Adrenal gland (tissue), 9 donors: ENCODE measurements at regions not wholly inside any gene's neighbourhood (a gene's known extent, or its start where the extent isn't known, plus 50 kb on each side); places are given as distances from the start of the nearest gene placed in this dataset.

Experiments used
- DNase-seq, 7 donors: peaks; one replicate each; pipeline ENCODE4 v3.0.0-alpha.2; 2019 to 2020
- H3K27ac ChIP-seq, 5 donors: fragments of 200-600 bp; sonication (generic) in 4 of 5; 1 replicate in 3 of 5; 2 replicates in 2 of 5; pipeline versions ENCODE4 v1.5.1 to v1.8.0; 2016 to 2020; ENCODE audit warnings: mild to moderate bottlenecking in 1 of 5
- H3K27me3 ChIP-seq: fragments of 200-600 bp; 2 replicates; pipeline ENCODE4 v1.8.0; 2021
- H3K36me3 ChIP-seq, 2 donors: fragments of 200-600 bp; replicated peaks in 1 of 2; 1 replicate in 1 of 2; 2 replicates in 1 of 2; pipeline versions ENCODE4 v1.5.1 to v1.8.0; 2018 to 2022
- H3K4me1 ChIP-seq, 2 donors: fragments of 200-600 bp; replicated peaks in 1 of 2; 1 replicate in 1 of 2; 2 replicates in 1 of 2; pipeline versions ENCODE4 v1.5.1 to v1.8.0; 2018 to 2021
- H3K4me3 ChIP-seq, 4 donors: fragments of 200-600 bp; sonication (generic) in 3 of 4; one replicate each; pipeline ENCODE4 v1.5.1; 2016 to 2018
- H3K9me3 ChIP-seq, 3 donors: fragments of 200-600 bp; sonication (generic) in 1 of 3; replicated peaks in 1 of 3; 1 replicate in 2 of 3; 2 replicates in 1 of 3; pipeline versions ENCODE4 v1.5.1 to v1.8.0; 2016 to 2021
- CTCF ChIP-seq, 6 experiments: fragments of 450-650 bp in 4 of 6; fragments of 200-600 bp in 2 of 6; sonication (generic) in 1 of 6; IDR thresholded peaks; 1 replicate in 5 of 6; 2 replicates in 1 of 6; pipeline versions ENCODE4 v1.5.1 to v1.8.0; 2016 to 2021; ENCODE audit warnings: antibody characterized with exemption in 6 of 6, mild to moderate bottlenecking in 2 of 6, moderate library complexity in 1 of 6
- POLR2A ChIP-seq, 2 donors: fragments of 450-650 bp; IDR thresholded peaks; one replicate each; pipeline ENCODE4 v1.6.1; 2017; ENCODE audit warnings: antibody characterized with exemption in 2 of 2, mild to moderate bottlenecking in 2 of 2, moderate library complexity in 1 of 2
- WGBS, 4 donors: extraction: QIAGEN DNeasy Blood & Tissue Kit in 2 of 4; methylation state at CpG; one replicate each; pipeline versions ENCODE4 v1.1.5 to v1.1.7; 2013 to 2017; 5-methylcytosine and 5-hydroxymethylcytosine counted together
- intact Hi-C, 2 donors: fragments of 100-400 bp; cut with DNase I; formaldehyde crosslinking; loops; one replicate each; pipeline versions ENCODE4 v1.14.1 to v1.15.0; 2022 to 2023
- donor health status: healthy with polysubstance abuse.
- donor health status: Bipolar disorder and iron deficiency.
- donor health status: DM: yes; HTN: yes; CAD: no.
- donor health status: DM: no; HTN: no; CAD: no.
- donor health status: DM: no; HTN: no; CAD: no.

GRCh38 chr2:53095664-53096063, 671.9 kb upstream of the CHAC2 start:
- Histone ChIP-seq H3K36me3 (no peaks in the 10 kb centered on the region), H3K9me3 (no peaks in the 10 kb centered on the region), H3K4me1 (no peaks in the 10 kb centered on the region), H3K4me3 (no peak overlapping the region), H3K27me3 (no peaks in the 10 kb centered on the region), H3K27ac (no peak overlapping the region)
- WGBS, 4 donors: 57 to 71% (median 62%) methylated on average over 1 of the region's 1 CpG
- TF ChIP-seq CTCF (IDR thresholded peaks at IDR 0.05): no peak
- TF ChIP-seq POLR2A (IDR thresholded peaks at IDR 0.05): no peak
- DNase-seq: no peak
- intact Hi-C loops: no loop called here

- Histone ChIP-seq H3K36me3 (no peaks in the 10 kb centered on the region), H3K27me3 (no peaks in the 10 kb centered on the region), H3K4me3 (no peak overlapping the region), H3K9me3 (no peaks in the 10 kb centered on the region), H3K4me1 (no peaks in the 10 kb centered on the region), H3K27ac (no peak overlapping the region)
- DNase-seq: no peak
- WGBS, 4 donors: 57 to 86% (median 80%) methylated on average over 1 of the region's 1 CpG
- intact Hi-C loops: no loop called here
- TF ChIP-seq POLR2A (IDR thresholded peaks at IDR 0.05) (no peak), CTCF (IDR thresholded peaks at IDR 0.05) (no peak)
These were observed 672.4 kb upstream of the CHAC2 start for GRCh38 chr2:53095227-53095626.

- 64 to 77% (median 70%) methylated on average over 1 of the region's 1 CpG for WGBS, 4 donors
- Histone ChIP-seq H3K27ac (no peak overlapping the region), H3K4me1 (no peaks in the 10 kb centered on the region), H3K27me3 (no peaks in the 10 kb centered on the region), H3K4me3 (no peak overlapping the region), H3K36me3 (no peaks in the 10 kb centered on the region), H3K9me3 (no peaks in the 10 kb centered on the region)
- no peak for TF ChIP-seq POLR2A (IDR thresholded peaks at IDR 0.05)
- no peak for TF ChIP-seq CTCF (IDR thresholded peaks at IDR 0.05)
- intact Hi-C loops: no loop called here
- DNase-seq: no peak
These were observed 674.2 kb upstream of the CHAC2 start for GRCh38 chr2:53093355-53093754.

GRCh38 chr2:53091183-53091582, 676.4 kb upstream of the CHAC2 start:
- H3K27ac ChIP-seq: no peak overlapping the region
- no peak for DNase-seq
- no peaks in the 10 kb centered on the region for H3K4me1 ChIP-seq
- no peaks in the 10 kb centered on the region for H3K36me3 ChIP-seq
- intact Hi-C loops: no loop called here
- no peak for TF ChIP-seq POLR2A (IDR thresholded peaks at IDR 0.05)
- TF ChIP-seq CTCF (IDR thresholded peaks at IDR 0.05): no peak
- no peaks in the 10 kb centered on the region for H3K27me3 ChIP-seq
- no peak overlapping the region for H3K4me3 ChIP-seq
- H3K9me3 ChIP-seq: no peaks in the 10 kb centered on the region
